Inflammatory macrophage treated with lipopolysaccharide for 1 hour (primary cell): ENCODE measurements at regions not wholly inside any gene's neighbourhood (a gene's known extent, or its start where the extent isn't known, plus 50 kb on each side); places are given as distances from the start of the nearest gene placed in this dataset.
"Not testable (repeated sequence)": the region's sequence is repeated elsewhere in the genome, so short reads cannot be mapped to it uniquely, and the experiment has no call there.

Experiments used
- DNase-seq, 2 donors: peaks; one replicate each; pipeline ENCODE4 v3.0.0-alpha.2; 2020 to 2022

DNA sequence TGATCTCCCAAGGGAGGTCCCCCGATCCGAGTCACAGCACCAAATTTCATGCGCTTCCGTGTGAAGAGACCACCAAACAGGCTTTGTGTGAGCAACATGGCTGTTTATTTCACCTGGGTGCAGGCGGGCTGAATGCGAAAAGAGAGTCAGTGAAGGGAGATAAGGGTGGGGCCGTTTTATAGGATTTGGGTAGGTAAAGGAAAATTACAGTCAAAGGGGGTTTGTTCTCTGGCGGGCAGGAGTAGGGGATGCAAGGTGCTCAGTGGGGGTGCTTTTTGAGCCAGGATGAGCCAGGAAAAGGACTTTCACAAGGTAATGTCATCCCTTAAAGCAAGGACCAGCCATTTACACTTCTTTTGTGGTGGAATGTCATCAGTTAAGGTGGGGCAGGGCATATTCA, 309.2 kb upstream of the PAPPA start:
- not testable (repeated sequence) for DNase-seq

DNA sequence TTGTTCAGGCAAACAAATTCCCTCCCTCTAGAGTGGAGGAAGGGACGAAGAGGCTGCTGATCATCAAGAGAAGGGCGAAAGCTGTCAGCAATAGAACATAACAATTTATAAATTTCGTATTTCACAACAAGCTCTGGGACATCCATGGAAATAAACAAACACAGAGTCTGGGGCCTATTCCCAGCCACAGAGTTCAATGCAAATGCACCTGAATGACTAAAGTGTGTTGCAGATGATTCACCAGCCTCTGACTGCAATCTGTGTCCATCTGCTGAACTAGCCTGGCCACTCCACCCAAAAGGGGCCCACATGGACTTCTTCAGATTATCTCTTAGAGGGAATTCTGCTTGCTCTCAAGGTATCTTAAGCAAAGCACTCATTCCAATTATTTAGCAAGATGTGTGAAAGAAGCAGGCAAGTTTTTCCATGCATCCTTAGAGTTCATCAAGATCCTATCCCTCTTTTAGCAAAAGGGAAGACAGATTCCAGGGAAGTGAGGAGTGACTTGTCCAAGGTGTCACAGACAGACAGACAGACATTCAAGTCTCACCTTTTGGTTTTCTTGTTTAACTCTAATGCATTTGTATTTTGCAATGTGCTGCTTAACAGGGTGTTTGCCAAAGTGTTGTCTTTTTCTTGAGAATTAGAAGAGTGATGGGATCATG, 307.8 kb upstream of the PAPPA start:
- DNase-seq = no peak

GRCh38 chr9:115847216-115847615, 306.4 kb upstream of the PAPPA start:
- DNase-seq = no peak

DNA sequence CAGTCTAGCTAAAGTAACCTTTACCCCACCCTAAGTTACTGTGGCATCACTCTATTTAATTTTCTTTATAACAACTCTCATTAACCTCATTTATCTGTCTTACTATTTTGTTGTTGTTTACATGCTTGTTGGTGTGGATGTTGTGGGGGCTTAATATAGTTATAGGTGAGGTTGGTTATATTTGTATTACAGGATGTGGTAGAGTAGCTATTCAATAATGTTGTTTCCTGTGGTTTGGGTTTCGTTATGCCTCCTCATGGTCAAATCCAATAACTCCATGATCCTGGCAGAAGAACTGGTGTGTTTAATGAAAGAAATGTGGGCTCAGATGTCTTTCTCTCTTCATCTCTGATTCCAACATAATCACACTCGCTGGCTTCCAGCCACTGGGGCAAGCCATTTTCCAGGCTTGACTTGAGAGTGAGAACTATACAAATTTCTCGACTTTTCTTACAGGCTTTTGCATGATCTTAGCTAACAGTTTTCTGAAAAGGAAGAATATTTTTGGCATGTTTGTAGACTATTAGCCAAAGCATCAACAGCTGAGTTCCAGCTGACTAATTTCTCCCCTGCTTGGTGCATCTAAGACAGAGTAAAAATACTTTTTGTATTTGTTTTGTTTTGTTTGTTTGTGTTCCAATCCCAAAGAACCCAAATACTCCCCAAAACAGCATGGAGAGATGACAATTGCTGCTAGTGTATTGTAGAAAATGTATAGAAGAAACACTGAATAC, 303.7 kb upstream of the PAPPA start:
- no peak for DNase-seq

DNA sequence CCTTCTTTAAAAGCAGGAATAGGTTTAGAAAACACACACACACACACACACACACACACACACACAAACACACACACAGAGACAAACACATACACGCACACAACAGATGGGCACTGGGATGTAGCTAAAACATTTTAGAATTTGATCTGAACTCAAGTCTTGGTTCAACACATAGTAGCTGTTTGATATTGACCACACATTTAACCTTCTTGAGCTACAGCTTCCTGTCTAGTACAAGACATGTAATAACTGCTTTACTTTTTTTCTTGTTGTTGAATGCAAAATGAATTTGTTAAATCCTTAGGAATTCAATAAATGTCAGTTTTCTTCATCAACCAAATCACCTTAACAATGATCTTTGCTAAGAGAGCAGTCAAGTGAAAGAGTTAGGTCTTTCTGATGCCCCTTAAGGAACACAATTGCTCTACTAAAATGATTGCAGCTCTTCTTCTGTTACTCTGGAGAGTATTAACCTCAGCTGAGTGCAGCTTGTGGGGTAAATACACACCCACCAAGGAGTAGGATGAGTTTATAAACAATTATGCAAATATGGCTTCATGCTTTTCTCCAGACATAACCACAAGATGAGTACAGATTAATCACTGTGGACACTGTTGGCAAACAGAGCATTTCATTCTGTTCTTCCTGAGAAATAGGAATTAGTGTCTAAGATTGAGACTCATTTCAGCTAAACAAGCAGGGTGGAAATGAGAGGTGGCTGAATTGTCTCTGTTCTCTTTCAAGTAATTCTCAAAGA, 302.9 kb upstream of the PAPPA start:
- DNase-seq = no peak

GRCh38 chr9:115855458-115856133, 298.0 kb upstream of the PAPPA start:
- DNase-seq = no peak

DNA sequence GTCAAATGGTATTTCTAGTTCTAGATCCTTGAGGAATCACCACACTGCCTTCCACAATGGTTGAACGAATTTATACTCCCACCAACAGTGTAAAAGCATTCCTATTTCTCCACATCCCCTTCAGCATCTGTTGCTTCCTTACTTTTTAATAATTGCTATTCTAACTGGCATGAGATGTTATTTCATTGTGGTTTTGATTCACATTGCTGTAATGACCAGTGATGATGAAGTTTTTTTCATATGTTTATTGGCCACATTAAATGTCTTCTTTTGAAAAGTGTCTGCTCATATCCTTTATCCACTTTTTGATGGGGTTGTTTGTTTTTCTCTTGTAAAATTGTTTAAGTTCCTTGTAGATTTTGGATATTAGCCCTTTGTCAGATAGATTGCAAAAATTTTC, 295.2 kb upstream of the PAPPA start:
- not testable (repeated sequence) for DNase-seq

DNA sequence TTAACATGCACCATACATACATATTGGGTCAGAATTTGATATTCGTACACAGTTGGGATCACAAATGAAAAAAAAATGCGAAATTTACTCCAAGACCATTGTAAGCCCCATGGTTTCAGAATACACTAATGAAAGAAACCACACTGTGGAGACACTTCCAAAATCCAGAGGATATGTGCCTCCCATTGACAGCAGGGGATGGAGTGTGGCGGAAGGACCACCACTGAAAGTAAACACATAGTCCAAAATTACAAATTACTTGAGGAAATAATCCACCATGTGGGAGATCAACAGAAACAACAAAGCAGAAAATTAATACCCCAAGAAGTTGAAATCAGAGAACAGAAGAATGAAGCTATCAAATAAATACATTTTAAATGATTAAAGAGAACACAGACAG, 291.6 kb upstream of the PAPPA start:
- DNase-seq = no peak

DNA sequence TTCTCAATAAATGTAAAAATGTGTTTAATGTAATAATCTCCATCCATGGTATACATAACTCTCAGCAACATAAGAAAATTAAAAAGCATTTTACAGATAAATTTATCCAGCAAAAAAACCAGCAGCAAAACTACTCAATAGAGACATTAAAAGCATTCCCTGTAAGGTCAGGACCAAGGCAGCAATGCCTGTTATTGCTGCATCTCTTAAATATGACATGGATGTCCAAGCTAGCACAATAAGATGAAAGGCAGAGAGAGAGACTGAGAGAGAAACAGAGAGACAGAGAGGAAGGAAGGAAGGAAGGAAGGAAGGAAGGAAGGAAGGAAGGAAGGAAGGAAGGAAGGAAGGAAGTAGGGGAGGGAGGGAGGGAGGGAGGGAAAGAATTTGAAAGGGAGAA, 289.0 kb upstream of the PAPPA start:
- DNase-seq = no peak

DNA sequence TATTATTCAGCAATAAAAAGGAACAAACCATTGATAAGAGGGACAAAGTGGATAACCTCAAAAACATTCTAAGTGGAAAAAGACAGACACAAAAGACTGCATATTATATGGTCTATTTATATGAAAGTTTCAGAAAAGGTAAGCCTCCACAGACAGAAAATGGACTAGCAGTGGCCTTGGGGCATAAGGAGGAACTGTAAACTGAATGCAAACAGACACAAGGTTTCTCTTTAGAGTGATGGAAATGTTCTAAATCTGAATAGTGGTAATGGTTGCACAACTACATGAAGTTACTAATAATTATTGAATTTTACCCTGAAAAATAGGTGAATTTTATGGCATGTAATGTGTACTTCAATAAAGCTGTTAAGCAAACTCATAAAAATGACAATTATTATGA, 286.3 kb upstream of the PAPPA start:
- no peak for DNase-seq

GRCh38 chr9:115877852-115878438, 275.6 kb upstream of the PAPPA start:
- no peak for DNase-seq

GRCh38 chr9:115879451-115879850, 274.1 kb upstream of the PAPPA start:
- DNase-seq = no peak

DNA sequence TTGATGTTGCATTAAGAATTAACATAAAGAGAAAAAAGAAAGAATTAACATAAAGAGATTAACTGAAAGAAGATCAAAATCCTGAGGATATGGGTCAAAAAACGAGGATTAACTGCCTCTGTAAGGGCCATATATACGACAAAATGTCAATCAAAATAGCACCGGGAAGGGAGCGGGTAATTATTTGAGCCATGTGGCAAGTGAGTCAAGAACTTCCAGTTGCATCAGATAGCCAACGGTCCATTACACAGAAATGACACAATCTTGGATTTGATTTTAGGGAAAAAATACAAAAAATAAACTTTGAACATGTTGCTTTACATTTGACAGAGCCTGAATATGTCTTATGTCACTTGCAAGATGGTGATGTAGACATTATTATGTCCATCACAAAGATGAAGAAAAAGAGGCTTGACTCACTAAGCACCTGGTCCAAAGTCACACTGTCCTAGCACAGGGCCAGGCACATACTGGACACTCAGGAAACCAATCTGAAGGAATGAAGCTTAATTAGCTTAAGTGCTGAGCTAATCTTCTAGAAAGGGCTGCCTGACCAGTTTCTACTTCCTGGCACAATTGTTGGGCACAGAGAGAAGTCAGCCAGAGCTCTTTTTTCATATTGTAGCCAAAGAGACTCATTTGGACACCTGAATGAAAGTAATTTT, 273.2 kb upstream of the PAPPA start:
- no peak for DNase-seq

GRCh38 chr9:115882911-115883310, 270.7 kb upstream of the PAPPA start:
- DNase-seq = no peak

DNA sequence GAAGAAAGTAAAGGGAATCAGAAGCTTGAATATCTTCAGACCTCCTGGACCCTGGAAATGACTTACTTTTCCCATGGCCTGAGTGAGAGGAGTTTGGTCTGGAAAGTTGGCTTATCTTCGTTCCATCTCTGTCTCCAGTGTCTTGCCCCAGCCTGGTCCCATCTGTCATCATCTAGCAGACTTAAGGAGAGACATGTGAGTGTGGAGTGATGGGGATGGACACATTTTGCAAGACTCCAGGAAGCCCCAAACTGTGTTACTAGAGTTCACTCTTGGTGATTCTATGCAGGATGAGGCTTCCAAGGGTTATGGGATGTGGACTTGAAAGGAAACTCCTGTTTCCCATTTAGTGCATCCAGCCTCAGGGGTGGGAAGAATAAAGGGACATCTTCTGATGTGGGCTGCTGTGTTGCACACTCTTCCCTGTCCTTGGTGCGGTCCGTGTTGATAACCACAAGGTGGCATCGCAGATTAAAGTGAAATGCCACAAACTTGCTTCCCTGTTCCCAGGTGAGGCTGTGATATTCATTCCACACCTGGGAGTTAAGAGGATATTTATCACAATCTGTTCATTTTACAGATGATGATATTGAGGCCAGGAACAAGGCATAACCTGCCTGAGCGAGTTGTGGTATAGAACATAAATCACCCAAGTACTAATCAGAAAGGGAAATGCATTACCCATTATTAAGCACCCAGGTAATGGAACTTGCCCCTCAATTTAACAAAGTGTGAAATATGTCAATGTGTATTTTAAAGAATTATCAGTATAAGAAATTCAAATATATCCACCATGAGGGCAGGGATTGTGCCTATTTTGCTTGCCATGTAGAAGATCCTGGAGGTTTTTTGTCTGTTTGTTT, 269.9 kb upstream of the PAPPA start:
- no peak for DNase-seq

- no peak for DNase-seq
These were observed 268.7 kb upstream of the PAPPA start for GRCh38 chr9:115884846-115885245.

DNA sequence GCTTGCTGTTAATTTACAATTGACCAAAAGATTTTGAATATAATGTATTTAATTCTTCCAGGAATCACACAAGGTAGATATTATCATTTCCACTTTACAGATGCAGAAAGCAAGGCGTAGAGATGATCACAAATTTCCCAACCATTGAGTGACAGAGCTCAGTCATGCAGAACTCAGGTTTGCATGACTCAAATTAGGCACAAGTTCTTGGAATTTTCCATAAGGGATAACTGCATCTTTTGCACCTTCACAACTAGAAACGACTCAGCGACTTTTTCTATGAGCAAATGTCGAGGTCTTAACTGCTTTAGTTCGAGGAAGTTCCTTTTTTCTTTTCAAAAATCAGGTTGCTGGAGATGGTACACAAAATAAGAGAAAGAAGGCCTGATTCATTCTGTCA, 265.5 kb upstream of the PAPPA start:
- DNase-seq = no peak

GRCh38 chr9:115891929-115892328, 261.7 kb upstream of the PAPPA start:
- no peak for DNase-seq

DNA sequence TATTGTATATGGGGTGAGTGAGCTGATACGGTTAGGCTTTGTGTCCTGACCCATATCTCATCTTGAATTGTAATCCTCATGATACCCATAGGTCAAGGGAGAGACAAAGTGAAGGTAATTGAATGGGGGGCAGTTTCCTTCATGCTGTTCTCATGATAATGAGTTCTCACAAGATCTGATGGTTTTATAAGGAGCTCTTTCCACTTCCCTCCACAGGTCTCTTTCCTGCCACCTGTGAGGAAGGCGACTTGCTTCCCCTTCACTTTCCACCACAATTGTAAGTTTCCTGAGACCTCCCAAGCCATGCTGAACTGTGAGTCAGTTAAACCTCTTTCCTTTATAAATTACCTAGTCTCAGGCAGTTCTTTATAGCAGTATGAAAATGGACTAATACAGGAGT, 255.1 kb upstream of the PAPPA start:
- DNase-seq = not testable (repeated sequence)

- no peak for DNase-seq
These were observed 252.9 kb upstream of the PAPPA start for GRCh38 chr9:115900698-115901097.

DNA sequence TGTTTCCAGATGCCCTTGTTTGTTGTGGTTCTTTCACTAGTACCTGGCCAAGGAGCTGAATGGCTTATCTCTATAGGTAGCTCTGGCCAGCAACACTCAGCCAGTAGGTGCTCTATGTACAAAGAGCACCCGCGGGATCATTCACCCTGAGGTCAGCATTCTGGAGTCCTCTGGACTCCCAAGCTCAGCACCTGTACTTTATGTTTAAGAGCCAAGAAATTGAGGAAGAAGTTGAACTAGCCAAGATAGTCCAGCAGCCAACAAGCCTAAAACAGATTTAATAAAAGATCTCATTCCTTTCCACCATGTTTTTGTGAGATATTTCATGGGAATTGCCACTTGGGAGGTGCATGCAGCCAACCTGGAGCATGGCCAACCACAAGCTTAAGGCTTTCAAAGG, 242.6 kb upstream of the PAPPA start:
- DNase-seq = no peak
